NK-92 (cell line): ENCODE measurements at regions not wholly inside any gene's neighbourhood (a gene's known extent, or its start where the extent isn't known, plus 50 kb on each side); places are given as distances from the start of the nearest gene placed in this dataset.

Source experiments
- DNase-seq: peaks from one replicate; lab custom pipeline; 2025; ENCODE audit not compliant: unreplicated experiment; lab: John Stamatoyannopoulos, UW

GRCh38 chr20:40452758-40453157 is 236.3 kb downstream of the MAFB start:
- no peak for DNase-seq

GRCh38 chr20:40451552-40451951 is 237.5 kb downstream of the MAFB start:
- no peak for DNase-seq

- DNase-seq = no peak
Measured at GRCh38 chr20:40449974-40450616, 238.9 kb downstream of the MAFB start.

- DNase-seq = no peak
Measured at GRCh38 chr20:40449144-40449690, 239.8 kb downstream of the MAFB start.

GRCh38 chr20:40446888-40447287 is 242.1 kb downstream of the MAFB start:
- DNase-seq = no peak

- no peak for DNase-seq
Measured at GRCh38 chr20:40444516-40444915, 244.5 kb downstream of the MAFB start.

GRCh38 chr20:40443753-40444152 is 245.3 kb downstream of the MAFB start:
- no peak for DNase-seq

GRCh38 chr20:40442181-40442963 is 246.7 kb downstream of the MAFB start:
- no peak for DNase-seq

GRCh38 chr20:40441771-40442170 is 247.3 kb downstream of the MAFB start:
- no peak for DNase-seq

- no peak for DNase-seq
Measured at GRCh38 chr20:40438161-40438830, 250.7 kb downstream of the MAFB start.

- DNase-seq = no peak
Measured at GRCh38 chr20:40436011-40436410, 253.0 kb downstream of the MAFB start.

- no peak for DNase-seq
Measured at GRCh38 chr20:40435146-40435895, 253.7 kb downstream of the MAFB start.

- no peak for DNase-seq
Measured at GRCh38 chr20:40434122-40434521, 254.9 kb downstream of the MAFB start.

GRCh38 chr20:40433341-40433861 is 255.6 kb downstream of the MAFB start:
- DNase-seq = no peak

GRCh38 chr20:40431611-40432010 is 257.4 kb downstream of the MAFB start:
- no peak for DNase-seq

- no peak for DNase-seq
Measured at GRCh38 chr20:40431112-40431511, 257.9 kb downstream of the MAFB start.

GRCh38 chr20:40427026-40427425 is 262.0 kb downstream of the MAFB start:
- DNase-seq = no peak

GRCh38 chr20:40424695-40425094 is 264.3 kb downstream of the MAFB start:
- DNase-seq = no peak

GRCh38 chr20:40422656-40423055 is 266.4 kb downstream of the MAFB start:
- DNase-seq = no peak

- DNase-seq = no peak
Measured at GRCh38 chr20:40416274-40416673, 272.8 kb downstream of the MAFB start.
